ENCODE measurements at regions not wholly inside any gene's neighbourhood (a gene's known extent, or its start where the extent isn't known, plus 50 kb on each side); places are given as distances from the start of the nearest gene placed in this dataset.

- no peak for TF ChIP-seq CTCF (IDR thresholded peaks at IDR 0.05; ENCODE audit: low read depth, low read length, missing input control)
- no peak for TF ChIP-seq MAX (IDR thresholded peaks at IDR 0.05)
- no peak for TF ChIP-seq RAD21 (IDR thresholded peaks at IDR 0.05)
- TF ChIP-seq TAF1 (conservative IDR thresholded peaks at IDR 0.05) = no peak
- TF ChIP-seq ATF3 (IDR thresholded peaks at IDR 0.05) = no peak
- no peak for TF ChIP-seq SP1 (IDR thresholded peaks at IDR 0.05)
- no peak for TF ChIP-seq ZBTB33 (IDR thresholded peaks at IDR 0.05)
- TF ChIP-seq GABPA (IDR thresholded peaks at IDR 0.05 in 1 of 2, conservative IDR thresholded peaks at IDR 0.05 in 1 of 2) = no peak
- TF ChIP-seq NR2F2 (IDR thresholded peaks at IDR 0.05) = no peak
- no peak for TF ChIP-seq REST (IDR thresholded peaks at IDR 0.05)
- TF ChIP-seq FOXA1 (IDR thresholded peaks at IDR 0.05) = no peak
- no peak for TF ChIP-seq YY1 (IDR thresholded peaks at IDR 0.05)
- TF ChIP-seq JUND (IDR thresholded peaks at IDR 0.05) = no peak
- no peak for TF ChIP-seq RXRA (IDR thresholded peaks at IDR 0.05)
Measured at GRCh38 chr18:61157451-61157850, 175.8 kb upstream of the CDH20 start.
